CD4-positive, alpha-beta T cell (primary cell): ENCODE measurements at regions not wholly inside any gene's neighbourhood (a gene's known extent, or its start where the extent isn't known, plus 50 kb on each side); places are given as distances from the start of the nearest gene placed in this dataset.

ENCODE experiments used
- ATAC-seq: fragments of 200-7000 bp; cut with Tn5 transposase; one replicate; pipeline ENCODE4 v1.10.0; 2022; ENCODE audit warnings: mild to moderate bottlenecking; ENCODE audit not compliant: poor library complexity
- CTCF ChIA-PET: fragments of 350-600 bp; sonication (Branson Sonifier 250); formaldehyde crosslinking; loops from one replicate; lab custom pipeline; 2021; ENCODE audit warnings: antibody characterized with exemption, inconsistent platforms; lab: Charles Lee
- POLR2A ChIA-PET: fragments of 350-600 bp; sonication (Branson Sonifier 250); formaldehyde crosslinking; loops from one replicate; lab custom pipeline; 2021; ENCODE audit warnings: antibody characterized with exemption, inconsistent platforms; lab: Charles Lee
- DNase-seq, 14 experiments: peaks; one replicate each; pipeline ENCODE4 v3.0.0-alpha.2; 2013 to 2020; ENCODE audit warnings: mixed read lengths in 2 of 14
- H3K27ac ChIP-seq, 2 donors: one replicate each; pipeline versions ENCODE4 v1.5.1 to v1.7.0; 2013; ENCODE audit warnings: low read length in 2 of 2, low read depth in 1 of 2, mild to moderate bottlenecking in 1 of 2
- H3K27me3 ChIP-seq, 2 experiments: 1 replicate in 1 of 2; 2 replicates in 1 of 2; pipeline versions ENCODE4 v1.6.1 to v1.7.0; 2013; ENCODE audit warnings: low read length in 2 of 2, control low read depth in 1 of 2, mild to moderate bottlenecking in 1 of 2, moderate library complexity in 1 of 2; ENCODE audit not compliant: insufficient read depth in 2 of 2, control insufficient read depth in 1 of 2
- H3K36me3 ChIP-seq: one replicate; pipeline ENCODE4 v1.6.1; 2013; ENCODE audit warnings: low read length, control low read depth; ENCODE audit not compliant: insufficient read depth
- H3K4me1 ChIP-seq: one replicate; pipeline ENCODE4 v1.6.1; 2013; ENCODE audit warnings: low read length, control low read depth; ENCODE audit not compliant: insufficient read depth
- H3K4me3 ChIP-seq: one replicate; pipeline ENCODE4 v1.5.1; 2013; ENCODE audit warnings: mild to moderate bottlenecking, low read length, moderate library complexity
- H3K9me3 ChIP-seq, 2 experiments: 1 replicate in 1 of 2; 2 replicates in 1 of 2; pipeline versions ENCODE4 v1.6.1 to v1.7.0; 2013; ENCODE audit warnings: low read length in 2 of 2, mild to moderate bottlenecking in 2 of 2, control low read depth in 1 of 2, moderate library complexity in 1 of 2; ENCODE audit not compliant: control insufficient read depth in 1 of 2, insufficient read depth in 1 of 2
- H3K27ac Mint-ChIP-seq: one replicate; pipeline ENCODE4 v1.8.0; 2020; ENCODE audit warnings: mixed read lengths
- H3K27me3 Mint-ChIP-seq: one replicate; pipeline ENCODE4 v1.8.0; 2021; ENCODE audit warnings: mixed read lengths
- H3K36me3 Mint-ChIP-seq: one replicate; pipeline ENCODE4 v1.8.0; 2021; ENCODE audit warnings: low read depth, mixed read lengths
- H3K4me1 Mint-ChIP-seq: one replicate; pipeline ENCODE4 v1.8.0; 2021; ENCODE audit warnings: low read depth, mixed read lengths
- H3K4me3 Mint-ChIP-seq: one replicate; pipeline ENCODE4 v1.8.0; 2020; ENCODE audit warnings: mild to moderate bottlenecking, mixed read lengths
- H3K9me3 Mint-ChIP-seq: one replicate; pipeline ENCODE4 v1.8.0; 2020; ENCODE audit warnings: mixed read lengths
- CTCF ChIP-seq: fragments of 200-600 bp; IDR thresholded peaks from one replicate; pipeline ENCODE4 v1.8.0; 2022; ENCODE audit warnings: antibody characterized with exemption, mild to moderate bottlenecking
- intact Hi-C, 2 experiments: fragments of 100-400 bp; cut with DNase I in 1 of 2; cut with micrococcal nuclease in 1 of 2; formaldehyde crosslinking; loops; one replicate each; pipeline versions ENCODE4 v1.15.1 to v1.9.0; 2023 to 2025; cut with DNase I, micrococcal nuclease

GRCh38 chr16:17591655-17592405 lies 121.1 kb upstream of the XYLT1 start:
- Histone ChIP-seq H3K4me1 (no peaks in the 10 kb centered on the region), H3K27ac (peak overlapping the region in 1 of 2 donors; percentile 31), H3K4me3 (no peak overlapping the region), H3K36me3 (no peaks in the 10 kb centered on the region), H3K27me3 (peaks cover 0 to 7% of the 10 kb centered on the region in 2 experiments), H3K9me3 (no peaks in the 10 kb centered on the region)
- no peaks in the 10 kb centered on the region for H3K9me3 Mint-ChIP-seq
- ChIA-PET POLR2A (no interaction called here), CTCF (no interaction called here)
- peaks cover 41% of the 10 kb centered on the region for H3K27me3 Mint-ChIP-seq
- H3K4me3 Mint-ChIP-seq: no peak overlapping the region
- no peak for TF ChIP-seq CTCF
- H3K27ac Mint-ChIP-seq: peak overlapping the region; percentile 71
- peak in 4 of 14 experiments; percentile 5 to 72 (median 59) for DNase-seq
- intact Hi-C loops: no loop called here
- no peaks in the 10 kb centered on the region for H3K4me1 Mint-ChIP-seq
- H3K36me3 Mint-ChIP-seq: no peaks in the 10 kb centered on the region
- ATAC-seq: peak; percentile 45

DNA sequence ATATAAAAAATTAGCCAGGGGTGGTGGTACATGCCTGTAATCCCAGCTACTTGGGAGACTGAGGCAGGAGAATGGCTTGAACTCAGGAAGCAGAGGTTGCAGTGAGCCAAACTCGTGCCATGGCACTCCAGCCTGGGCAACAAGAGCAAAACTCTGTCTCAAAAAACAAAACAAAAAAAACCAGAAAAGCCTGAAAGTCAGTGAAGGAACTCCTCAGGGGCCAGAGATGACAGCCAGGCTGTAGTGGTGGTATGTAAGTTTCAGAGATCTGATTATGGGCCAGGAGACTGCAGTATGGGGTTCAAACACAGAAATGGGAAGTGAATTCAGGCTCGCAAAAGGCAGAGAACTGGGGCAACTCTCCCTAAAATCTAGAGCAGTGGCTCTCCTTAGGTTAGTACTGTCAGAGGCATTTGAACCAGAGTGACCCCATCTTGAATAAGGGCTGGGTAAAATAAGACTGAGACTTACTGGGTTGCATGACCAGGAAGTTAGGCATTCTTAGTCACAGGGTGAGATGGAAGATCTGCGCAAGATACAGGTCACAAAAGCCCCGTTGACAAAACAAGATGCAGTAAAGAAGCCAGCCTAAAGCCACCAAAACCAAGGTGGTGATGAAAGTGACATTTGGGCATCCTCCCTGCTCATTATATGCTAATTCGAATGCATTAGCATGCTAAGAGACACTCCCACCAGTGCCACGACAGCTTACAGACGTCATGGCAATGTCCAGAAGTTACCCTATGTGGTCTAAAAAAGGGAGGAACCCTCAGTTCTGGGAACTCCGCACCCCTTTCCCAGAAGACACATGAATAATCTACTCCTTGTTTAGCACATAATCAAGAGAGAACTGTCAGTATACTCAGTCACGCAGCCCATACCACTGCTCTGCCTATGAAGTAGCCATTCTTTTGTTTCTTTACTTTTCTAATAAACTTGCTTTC lies 120.2 kb upstream of the XYLT1 start:
- intact Hi-C loops: no loop called here
- H3K4me1 ChIP-seq: no peaks in the 10 kb centered on the region
- no peak overlapping the region for H3K4me3 ChIP-seq
- Mint-ChIP-seq H3K27ac (peak overlapping the region; percentile 71), H3K27me3 (peaks cover 41% of the 10 kb centered on the region), H3K36me3 (no peaks in the 10 kb centered on the region), H3K4me1 (no peaks in the 10 kb centered on the region), H3K9me3 (no peaks in the 10 kb centered on the region), H3K4me3 (peak overlapping the region; percentile 58)
- ChIA-PET POLR2A (no interaction called here), CTCF (interaction anchor here (0.7 kb wide), 1 partner anchor 646 kb away, joined by 3 read pairs; no protein-coding TSS in a partner anchor)
- H3K27ac ChIP-seq: peak overlapping the region in 1 of 2 donors; percentile 31
- peak; percentile 62 for ATAC-seq
- no peak for TF ChIP-seq CTCF
- no peaks in the 10 kb centered on the region for H3K36me3 ChIP-seq
- DNase-seq: peak in 8 of 14 experiments; percentile 4 to 82 (median 22)
- H3K27me3 ChIP-seq: no peaks in the 10 kb centered on the region
- no peaks in the 10 kb centered on the region for H3K9me3 ChIP-seq

GRCh38 chr16:17589898-17590297 lies 119.1 kb upstream of the XYLT1 start:
- Mint-ChIP-seq H3K36me3 (no peaks in the 10 kb centered on the region), H3K4me3 (no peak overlapping the region), H3K9me3 (peaks cover 6% of the 10 kb centered on the region), H3K27ac (no peak overlapping the region), H3K4me1 (no peaks in the 10 kb centered on the region), H3K27me3 (peaks cover 41% of the 10 kb centered on the region)
- POLR2A ChIA-PET: no interaction called here
- Histone ChIP-seq H3K4me3 (no peak overlapping the region), H3K4me1 (no peaks in the 10 kb centered on the region), H3K36me3 (no peaks in the 10 kb centered on the region), H3K27ac (no peak overlapping the region), H3K9me3 (no peaks in the 10 kb centered on the region), H3K27me3 (no peaks in the 10 kb centered on the region)
- intact Hi-C loops: no loop called here
- ATAC-seq: no peak
- CTCF ChIA-PET: no interaction called here
- DNase-seq: no peak
- no peak for TF ChIP-seq CTCF
